Stimulated activated naive B cell treated with anti-CD40 and anti-IgM and Interleukin-4, amounts not matched to agents 10 μg/mL and 1 μg/mL and 100 μg/mL, for 72 hours (primary cell): ENCODE measurements at regions not wholly inside any gene's neighbourhood (a gene's known extent, or its start where the extent isn't known, plus 50 kb on each side); places are given as distances from the start of the nearest gene placed in this dataset.

ENCODE experiments used
- ATAC-seq, 2 donors: fragments of 150-1000 bp; cut with Tn5 transposase; replicated peaks; 2 replicates each; pipeline ENCODE4 v1.10.0; 2021; ENCODE audit warnings: moderate library complexity in 1 of 2
- DNase-seq: peaks from one replicate; pipeline ENCODE4 v3.0.0; 2021
- H3K27ac Mint-ChIP-seq: one replicate; pipeline ENCODE4 v1.8.0; 2022; ENCODE audit warnings: mild to moderate bottlenecking, mixed read lengths
- H3K27me3 Mint-ChIP-seq, 2 donors: one replicate each; pipeline ENCODE4 v1.8.0; 2022; ENCODE audit warnings: mixed read lengths in 2 of 2
- H3K36me3 Mint-ChIP-seq, 2 donors: one replicate each; pipeline ENCODE4 v1.8.0; 2022; ENCODE audit warnings: mixed read lengths in 2 of 2, mild to moderate bottlenecking in 1 of 2
- H3K4me1 Mint-ChIP-seq, 2 donors: one replicate each; pipeline ENCODE4 v1.8.0; 2022; ENCODE audit warnings: mixed read lengths in 2 of 2, mild to moderate bottlenecking in 1 of 2
- H3K4me3 Mint-ChIP-seq, 2 donors: one replicate each; pipeline ENCODE4 v1.8.0; 2022; ENCODE audit warnings: mild to moderate bottlenecking in 2 of 2, mixed read lengths in 2 of 2, moderate library complexity in 1 of 2
- H3K9me3 Mint-ChIP-seq, 2 donors: one replicate each; pipeline ENCODE4 v1.8.0; 2022; ENCODE audit warnings: mixed read lengths in 2 of 2, mild to moderate bottlenecking in 1 of 2

DNA sequence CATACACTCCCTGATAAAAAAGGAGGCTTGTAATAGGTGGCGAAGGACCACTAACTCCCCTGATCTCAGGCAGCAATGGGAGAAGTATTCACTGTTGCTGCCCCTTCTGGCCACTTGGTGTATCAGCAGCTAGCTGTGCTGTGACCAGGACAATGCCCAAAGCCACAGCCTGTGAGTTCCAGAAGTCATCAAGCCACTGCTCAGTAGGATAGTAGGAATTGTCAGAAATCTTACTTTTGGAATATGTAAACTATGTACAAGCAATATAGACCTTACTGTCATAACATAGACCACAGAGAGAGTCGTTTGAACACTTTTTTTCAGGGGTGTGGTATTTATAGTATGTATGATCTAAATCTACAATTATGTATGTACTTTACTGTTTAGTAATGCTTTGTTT is 248.3 kb upstream of the CAMK1G start:
- Mint-ChIP-seq H3K27ac (no peak overlapping the region), H3K27me3 (peaks cover 5 to 9% of the 10 kb centered on the region in 2 donors), H3K4me3 (no peak overlapping the region), H3K36me3 (no peaks in the 10 kb centered on the region), H3K9me3 (peaks cover 0 to 2% of the 10 kb centered on the region in 2 donors), H3K4me1 (no peaks in the 10 kb centered on the region)
- ATAC-seq (peak; percentile 41 to 50), DNase-seq (no peak)

DNA sequence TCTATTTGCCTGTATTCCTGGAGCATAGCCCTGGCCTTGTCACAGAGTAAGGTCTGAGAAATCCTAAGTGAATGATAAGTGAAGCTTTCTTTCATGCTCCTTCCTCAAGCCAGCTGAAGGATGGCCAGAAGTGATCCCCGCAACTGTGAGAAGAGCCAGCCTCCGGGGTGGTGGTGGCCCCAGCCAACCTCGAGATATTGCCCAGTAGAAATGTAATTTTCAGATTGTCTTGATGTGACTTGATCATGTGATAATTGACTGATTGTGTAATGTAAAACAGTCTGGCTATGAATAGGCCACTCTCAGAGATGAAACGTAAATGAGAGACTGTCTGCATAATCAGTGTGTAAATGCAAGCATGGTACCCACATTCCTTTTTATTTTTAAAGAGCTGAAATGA is 242.4 kb upstream of the CAMK1G start:
- Mint-ChIP-seq H3K27me3 (peaks cover 0 to 5% of the 10 kb centered on the region in 2 donors), H3K27ac (no peak overlapping the region), H3K36me3 (no peaks in the 10 kb centered on the region), H3K4me3 (no peak overlapping the region), H3K9me3 (no peaks in the 10 kb centered on the region), H3K4me1 (no peaks in the 10 kb centered on the region)
- no peak for DNase-seq
- no peak for ATAC-seq

DNA sequence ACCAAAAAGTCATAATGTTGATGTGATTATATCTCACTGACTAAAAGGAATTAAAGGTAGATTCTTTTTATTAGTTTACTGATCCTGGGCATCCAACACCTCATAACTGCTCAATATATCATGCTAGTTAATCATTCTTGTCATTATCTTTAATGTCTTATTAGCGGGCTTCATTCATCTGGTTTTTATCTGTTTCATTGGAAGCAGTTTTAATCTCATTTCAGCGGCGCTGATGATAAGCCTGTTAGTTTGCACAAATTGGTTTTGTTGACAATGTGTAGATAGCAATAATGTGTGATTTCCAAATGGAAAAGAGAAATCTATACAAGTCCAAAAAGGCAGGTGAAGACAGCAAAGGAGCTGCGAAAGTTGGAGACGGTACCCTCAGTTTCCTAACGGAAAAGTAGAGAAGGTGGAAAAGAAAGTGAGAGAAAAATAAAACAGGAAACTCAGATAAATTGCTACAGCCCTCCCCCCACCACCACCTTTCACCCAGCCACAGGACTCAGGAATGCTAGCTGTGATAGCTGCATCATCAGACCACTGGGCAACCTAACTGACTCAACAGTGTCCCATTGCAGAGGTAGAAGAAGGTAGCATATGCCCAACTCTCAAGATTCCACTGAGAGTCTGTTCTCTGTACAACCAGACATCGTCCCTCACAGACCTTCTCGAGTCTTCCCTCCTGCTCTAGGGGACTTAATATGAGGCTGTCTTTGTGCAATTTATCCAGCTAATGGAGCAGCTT is 241.7 kb upstream of the CAMK1G start:
- Mint-ChIP-seq H3K9me3 (peaks cover 0 to 1% of the 10 kb centered on the region in 2 donors), H3K27me3 (peaks cover 0 to 5% of the 10 kb centered on the region in 2 donors)
- no peak for ATAC-seq

DNA sequence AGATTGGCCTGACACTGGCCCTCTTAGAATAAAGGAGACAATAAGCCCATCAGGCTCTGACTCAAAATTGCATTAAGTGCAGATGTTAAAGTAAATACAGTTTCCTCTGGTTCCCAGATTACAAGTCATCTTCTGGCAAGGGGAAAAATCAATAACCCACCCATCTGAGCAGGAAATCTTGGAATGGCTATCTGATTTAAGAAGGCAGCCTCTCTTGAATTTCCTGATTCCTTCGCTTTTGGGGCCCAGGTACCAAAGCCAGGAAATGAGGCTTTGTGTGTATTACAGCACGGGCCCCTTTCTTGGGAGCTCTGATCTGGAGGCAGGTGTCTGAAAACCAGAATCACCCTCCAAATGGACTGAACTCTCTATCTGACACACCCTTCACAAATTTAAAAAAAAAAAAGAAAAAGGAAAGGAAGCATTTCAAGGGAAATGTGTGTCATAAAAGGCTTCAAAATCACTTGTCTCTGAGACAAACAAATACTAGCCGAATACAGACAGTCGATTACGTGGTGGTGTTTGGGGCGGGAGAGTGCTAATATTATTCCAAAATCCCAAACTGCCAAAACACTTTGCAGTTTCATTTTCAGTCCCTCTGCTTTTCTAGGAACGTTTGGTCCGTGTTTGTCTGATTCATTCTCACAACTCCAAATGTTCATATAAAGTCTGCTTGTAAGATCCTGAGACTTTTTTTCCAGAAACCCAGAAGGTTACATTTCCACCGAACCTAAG is 240.9 kb upstream of the CAMK1G start:
- Mint-ChIP-seq H3K27me3 (peaks cover 0 to 5% of the 10 kb centered on the region in 2 donors), H3K27ac (no peak overlapping the region), H3K4me3 (no peak overlapping the region), H3K36me3 (no peaks in the 10 kb centered on the region), H3K4me1 (no peaks in the 10 kb centered on the region), H3K9me3 (peaks cover 0 to 1% of the 10 kb centered on the region in 2 donors)
- ATAC-seq (no peak), DNase-seq (no peak)

More for the DNA sequence above, 241.7 kb upstream of the CAMK1G start:
- Mint-ChIP-seq H3K4me3 (no peak overlapping the region), H3K27ac (no peak overlapping the region), H3K4me1 (no peaks in the 10 kb centered on the region), H3K36me3 (no peaks in the 10 kb centered on the region)
- DNase-seq: no peak

DNA sequence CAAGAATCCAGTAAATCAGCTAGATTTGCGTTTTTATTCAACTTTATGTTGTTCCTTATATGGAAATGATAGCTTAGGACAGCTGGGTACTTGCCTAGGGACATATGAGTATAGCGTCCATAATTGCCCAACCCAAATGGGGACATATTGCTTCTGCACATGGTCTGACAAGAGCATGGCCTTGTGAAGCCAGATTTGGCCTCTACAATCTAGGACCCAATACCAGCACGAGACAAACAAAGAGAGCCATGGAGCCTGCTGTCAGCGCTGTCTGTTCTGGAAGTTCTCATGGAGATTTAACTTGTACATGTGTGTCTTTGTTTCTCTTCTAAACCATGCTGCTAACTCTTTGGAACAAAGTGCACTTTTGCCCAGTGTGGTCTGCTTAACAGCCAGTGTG is 240.0 kb upstream of the CAMK1G start:
- DNase-seq (no peak), ATAC-seq (no peak)
- Mint-ChIP-seq H3K4me1 (no peaks in the 10 kb centered on the region), H3K27me3 (peaks cover 3 to 5% of the 10 kb centered on the region in 2 donors), H3K36me3 (no peaks in the 10 kb centered on the region), H3K4me3 (no peak overlapping the region), H3K9me3 (peaks cover 0 to 1% of the 10 kb centered on the region in 2 donors), H3K27ac (no peak overlapping the region)

DNA sequence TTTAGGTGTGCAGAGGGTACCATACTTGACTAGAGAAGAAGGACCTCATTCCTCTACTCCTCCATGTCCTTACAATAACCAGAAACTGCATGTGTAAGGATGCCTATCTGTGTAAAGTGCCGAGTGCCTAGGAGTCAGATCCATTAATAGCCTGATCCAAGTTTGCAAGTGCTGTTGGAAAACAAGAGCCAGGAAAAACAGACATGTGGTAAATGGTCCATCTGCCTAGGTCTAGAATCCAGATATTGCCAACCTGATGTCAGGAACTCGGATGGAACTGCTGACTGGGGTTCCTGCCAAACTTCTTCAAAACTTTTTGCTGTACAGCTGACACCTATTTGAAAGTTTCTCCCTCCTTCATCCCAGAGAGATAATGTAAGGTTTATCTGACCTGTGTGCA is 239.4 kb upstream of the CAMK1G start:
- no peak overlapping the region for H3K4me3 Mint-ChIP-seq
- peaks cover 0 to 1% of the 10 kb centered on the region in 2 donors for H3K9me3 Mint-ChIP-seq
- ATAC-seq (no peak), DNase-seq (no peak)
- H3K27me3 Mint-ChIP-seq: peaks cover 5 to 8% of the 10 kb centered on the region in 2 donors
- no peak overlapping the region for H3K27ac Mint-ChIP-seq
- no peaks in the 10 kb centered on the region for H3K36me3 Mint-ChIP-seq
- no peaks in the 10 kb centered on the region for H3K4me1 Mint-ChIP-seq

DNA sequence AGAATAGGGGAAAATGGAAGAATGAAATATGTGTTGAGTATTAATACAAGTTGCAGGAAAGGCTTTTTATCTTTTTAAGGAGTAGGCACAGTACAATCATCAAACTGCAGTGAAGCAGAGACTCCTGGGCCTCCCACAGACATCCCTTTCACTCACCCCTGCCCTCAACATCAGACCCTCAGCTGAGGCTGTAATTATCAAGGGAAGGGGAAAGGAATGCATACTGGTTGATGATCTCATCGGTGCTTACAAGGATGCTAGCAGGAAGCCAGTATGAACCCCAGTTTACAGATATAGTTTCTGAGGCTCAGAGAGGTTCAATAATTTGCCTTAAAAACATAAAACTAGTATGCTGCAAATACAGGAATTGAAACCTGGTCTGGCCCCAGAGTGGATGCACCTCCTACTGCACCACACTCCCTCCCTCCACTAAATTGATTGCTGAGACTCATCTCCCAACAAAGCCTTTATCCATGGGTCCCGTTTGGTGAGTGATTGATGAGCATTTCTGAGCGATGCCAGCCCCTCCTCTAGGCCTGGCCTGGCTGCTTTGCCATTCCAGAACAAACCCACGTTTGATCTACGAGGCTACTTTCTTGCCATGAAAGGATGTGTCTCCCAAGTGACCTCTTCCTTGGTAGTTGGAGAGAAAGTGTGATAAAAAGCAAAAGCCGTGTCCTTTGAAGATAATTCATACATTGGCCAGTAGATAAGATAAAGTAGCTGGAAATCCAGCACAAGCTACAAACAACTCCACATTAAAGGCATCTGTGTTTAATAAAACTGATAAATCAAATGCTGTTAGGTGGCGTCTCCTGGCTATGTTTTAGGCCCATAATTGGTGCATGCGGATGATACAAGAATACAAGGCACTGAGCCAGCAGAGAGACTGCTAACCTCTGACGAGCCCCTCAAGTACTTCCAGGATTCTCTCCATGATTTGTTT is 233.9 kb upstream of the CAMK1G start:
- Mint-ChIP-seq H3K9me3 (peaks cover 0 to 1% of the 10 kb centered on the region in 2 donors), H3K4me1 (no peaks in the 10 kb centered on the region), H3K27ac (no peak overlapping the region), H3K36me3 (no peaks in the 10 kb centered on the region), H3K27me3 (peaks cover 0 to 14% of the 10 kb centered on the region in 2 donors), H3K4me3 (no peak overlapping the region)
- no peak for DNase-seq
- ATAC-seq: peak in 1 of 2 donors; percentile 46

DNA sequence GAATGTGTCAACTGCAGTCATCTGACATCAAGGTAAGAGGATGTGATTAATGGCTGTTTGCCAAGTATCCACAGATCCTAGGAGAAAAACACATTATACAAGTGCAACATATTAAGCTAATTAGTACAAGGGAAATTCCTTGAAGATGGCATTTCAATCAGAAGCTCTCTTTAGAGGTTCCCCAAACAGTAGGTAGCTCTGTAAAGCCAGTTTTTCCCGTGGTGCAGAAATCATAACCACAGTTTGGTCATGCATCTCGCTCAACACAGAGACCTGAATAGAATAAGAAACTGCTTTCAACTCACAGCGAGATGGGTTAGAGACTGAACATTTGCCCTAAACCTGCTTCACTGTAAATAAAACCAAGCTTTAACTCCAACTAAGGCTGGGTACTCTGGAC is 230.5 kb upstream of the CAMK1G start:
- H3K27me3 Mint-ChIP-seq: peaks cover 0 to 14% of the 10 kb centered on the region in 2 donors
- no peak for DNase-seq
- H3K4me3 Mint-ChIP-seq: no peak overlapping the region
- no peaks in the 10 kb centered on the region for H3K36me3 Mint-ChIP-seq
- no peaks in the 10 kb centered on the region for H3K4me1 Mint-ChIP-seq
- peak; percentile 55 to 57 for ATAC-seq
- H3K9me3 Mint-ChIP-seq: no peaks in the 10 kb centered on the region
- no peak overlapping the region for H3K27ac Mint-ChIP-seq

DNA sequence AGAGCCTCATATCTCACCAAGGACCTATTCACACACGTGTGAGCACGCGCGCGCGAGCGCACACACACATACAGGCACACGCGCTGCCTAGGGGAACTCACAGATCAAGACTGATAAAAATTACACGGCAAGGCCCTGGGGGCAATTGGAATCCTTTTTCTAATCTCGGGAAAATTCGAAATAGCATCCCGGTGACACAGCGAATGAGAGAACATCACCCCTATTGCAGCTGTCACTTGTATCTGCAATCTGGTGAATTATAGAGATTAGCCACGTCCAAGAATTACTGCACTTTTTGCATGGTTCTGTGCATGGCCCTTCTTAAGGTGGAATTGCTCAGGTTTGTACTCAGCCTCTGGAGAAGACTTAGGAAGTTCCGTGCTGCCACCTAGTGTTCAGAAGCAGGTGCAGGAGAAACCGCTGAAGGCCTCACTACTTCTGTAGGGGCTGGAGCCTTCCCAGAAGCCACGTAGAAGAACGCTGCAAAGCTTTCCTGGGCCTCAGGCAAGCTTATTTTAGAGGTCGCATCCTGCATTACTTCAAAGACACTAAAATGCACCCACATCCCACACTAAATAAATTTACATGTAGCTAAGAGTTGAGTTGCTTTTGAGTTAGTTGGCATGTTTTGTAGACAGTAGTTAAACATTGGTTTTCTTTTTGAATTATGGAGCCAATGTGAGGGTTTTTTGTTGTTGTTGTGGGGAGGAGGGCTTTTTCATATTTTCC is 229.2 kb upstream of the CAMK1G start:
- Mint-ChIP-seq H3K27ac (no peak overlapping the region), H3K36me3 (no peaks in the 10 kb centered on the region), H3K4me1 (no peaks in the 10 kb centered on the region), H3K4me3 (no peak overlapping the region), H3K9me3 (no peaks in the 10 kb centered on the region), H3K27me3 (peaks cover 0 to 5% of the 10 kb centered on the region in 2 donors)
- DNase-seq (peak; percentile 18), ATAC-seq (peak; percentile 87 to 89)

DNA sequence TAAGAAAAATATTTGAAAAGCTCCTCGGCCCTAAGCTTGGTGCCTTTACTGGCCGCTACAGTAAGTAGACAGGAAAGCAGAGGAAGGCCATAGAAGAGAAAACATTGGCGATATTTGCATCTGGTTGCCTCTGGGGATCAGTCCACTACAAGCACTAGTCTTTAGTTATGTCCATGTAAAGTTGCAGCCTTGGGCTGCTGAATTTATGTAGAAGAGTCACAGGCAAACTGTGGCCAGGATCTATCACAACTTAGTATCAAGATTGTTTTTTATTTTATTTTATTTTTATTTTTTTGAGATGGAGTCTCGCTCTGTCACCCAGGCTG is 228.7 kb upstream of the CAMK1G start:
- ATAC-seq: no peak
- Mint-ChIP-seq H3K36me3 (no peaks in the 10 kb centered on the region), H3K9me3 (no peaks in the 10 kb centered on the region), H3K4me3 (no peak overlapping the region), H3K4me1 (no peaks in the 10 kb centered on the region), H3K27me3 (peaks cover 0 to 5% of the 10 kb centered on the region in 2 donors), H3K27ac (no peak overlapping the region)
- no peak for DNase-seq

DNA sequence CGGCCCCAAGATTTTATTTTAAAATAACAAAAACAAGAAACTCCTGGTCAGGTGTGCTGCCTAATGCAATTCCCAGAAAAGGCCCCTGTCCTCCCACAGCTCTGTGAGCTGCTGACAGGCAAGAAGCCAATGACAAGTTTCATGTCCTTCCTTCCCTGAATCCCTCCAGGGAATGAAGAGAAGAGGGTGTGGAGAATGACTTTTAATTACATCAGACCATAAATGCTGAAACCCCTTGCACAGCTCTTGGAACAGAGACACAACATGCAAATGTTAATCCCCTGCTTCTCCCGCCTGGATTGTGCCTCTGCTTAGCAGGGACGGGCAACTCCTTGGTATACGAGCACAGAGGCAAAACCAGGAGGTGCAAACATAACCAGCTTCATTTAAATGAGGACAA is 228.1 kb upstream of the CAMK1G start:
- Mint-ChIP-seq H3K27ac (no peak overlapping the region), H3K27me3 (peaks cover 0 to 8% of the 10 kb centered on the region in 2 donors), H3K9me3 (no peaks in the 10 kb centered on the region), H3K4me1 (no peaks in the 10 kb centered on the region), H3K4me3 (no peak overlapping the region), H3K36me3 (no peaks in the 10 kb centered on the region)
- DNase-seq (no peak), ATAC-seq (no peak)

DNA sequence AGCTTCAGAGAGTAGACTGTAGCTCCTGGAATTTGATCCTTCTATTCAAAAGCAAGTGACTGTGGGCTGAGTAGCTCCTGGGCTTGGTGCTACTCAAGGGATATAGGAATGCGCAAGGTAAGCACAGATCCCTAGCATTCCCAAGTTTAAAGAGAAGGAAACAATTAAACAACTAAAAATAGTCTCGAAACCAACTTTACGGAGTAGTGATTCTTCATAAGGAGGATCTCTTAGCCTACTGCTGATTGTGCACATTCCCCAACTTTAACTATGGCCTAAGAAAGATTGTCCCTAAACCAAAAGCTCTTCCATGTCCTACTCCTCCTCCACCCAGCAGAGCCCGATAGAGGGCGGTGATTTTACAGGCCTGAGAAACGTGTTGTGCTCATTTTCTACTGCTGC is 226.5 kb upstream of the CAMK1G start:
- H3K4me3 Mint-ChIP-seq: no peak overlapping the region
- DNase-seq (no peak), ATAC-seq (no peak)
- H3K27me3 Mint-ChIP-seq: peaks cover 5 to 12% of the 10 kb centered on the region in 2 donors
- no peaks in the 10 kb centered on the region for H3K4me1 Mint-ChIP-seq
- no peak overlapping the region for H3K27ac Mint-ChIP-seq
- no peaks in the 10 kb centered on the region for H3K9me3 Mint-ChIP-seq
- H3K36me3 Mint-ChIP-seq: no peaks in the 10 kb centered on the region

DNA sequence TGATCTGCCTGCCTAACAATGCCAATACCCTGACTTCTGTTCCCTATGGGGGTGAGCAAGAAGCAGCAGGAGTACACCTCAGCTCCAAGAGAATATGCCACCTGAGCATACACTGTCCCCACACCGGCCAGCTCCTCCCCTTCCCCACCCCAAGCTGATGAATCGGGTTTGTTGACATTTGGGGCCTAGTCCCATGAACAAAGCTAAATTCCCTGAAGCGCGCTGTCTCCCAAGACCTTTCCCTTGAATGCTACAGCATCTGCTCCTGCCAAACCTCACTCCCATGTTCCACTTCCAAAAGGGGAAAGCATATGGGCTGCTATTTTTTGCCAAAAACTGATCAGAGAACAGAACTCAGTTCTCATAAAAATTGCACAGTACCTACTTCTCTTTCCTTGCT is 220.4 kb upstream of the CAMK1G start:
- DNase-seq: no peak
- Mint-ChIP-seq H3K36me3 (no peaks in the 10 kb centered on the region), H3K27me3 (peaks cover 8 to 13% of the 10 kb centered on the region in 2 donors), H3K27ac (no peak overlapping the region), H3K4me1 (no peaks in the 10 kb centered on the region), H3K4me3 (no peak overlapping the region), H3K9me3 (no peaks in the 10 kb centered on the region)
- ATAC-seq: no peak

DNA sequence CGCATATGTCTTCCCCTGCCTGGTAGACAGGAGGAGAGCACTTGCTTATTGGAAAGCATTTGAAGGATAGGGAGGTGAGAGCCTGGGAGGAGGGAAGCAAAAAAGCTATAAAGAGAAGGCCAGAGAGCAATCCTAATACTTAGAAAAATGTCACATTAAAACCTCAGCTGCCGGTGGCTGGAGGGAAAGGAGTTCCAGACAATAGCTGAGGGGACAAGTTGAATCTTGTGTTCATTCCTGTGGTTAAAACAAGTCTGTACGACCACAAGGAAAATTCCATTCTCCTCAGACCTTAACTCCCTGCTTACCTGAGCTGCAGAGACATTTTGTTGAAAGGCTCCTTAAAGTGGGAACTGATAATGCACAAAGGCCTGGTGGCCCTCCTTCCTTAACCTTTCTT is 218.8 kb upstream of the CAMK1G start:
- H3K4me1 Mint-ChIP-seq: no peaks in the 10 kb centered on the region
- H3K36me3 Mint-ChIP-seq: no peaks in the 10 kb centered on the region
- DNase-seq: no peak

More for the DNA sequence above, 218.8 kb upstream of the CAMK1G start:
- H3K9me3 Mint-ChIP-seq: no peaks in the 10 kb centered on the region
- no peak overlapping the region for H3K27ac Mint-ChIP-seq
- H3K4me3 Mint-ChIP-seq: no peak overlapping the region
- ATAC-seq: no peak
- H3K27me3 Mint-ChIP-seq: peaks cover 8 to 21% of the 10 kb centered on the region in 2 donors
